Spinal cord (tissue), 9 donors: ENCODE measurements at regions not wholly inside any gene's neighbourhood (a gene's known extent, or its start where the extent isn't known, plus 50 kb on each side); places are given as distances from the start of the nearest gene placed in this dataset.

Experiments
- DNase-seq, 6 donors: peaks; one replicate each; pipeline versions ENCODE4 v3.0.0 to v3.0.0-alpha.2; 2013 to 2015; ENCODE audit warnings: low spot score in 6 of 6, low read depth in 4 of 6
- H3K27ac ChIP-seq: one replicate; pipeline ENCODE4 v1.5.1; 2013; ENCODE audit warnings: low read depth, low read length, control low read depth
- H3K27me3 ChIP-seq: one replicate; pipeline ENCODE4 v1.6.1; 2013; ENCODE audit warnings: low read length; ENCODE audit not compliant: control insufficient read depth, insufficient read depth
- H3K36me3 ChIP-seq: one replicate; pipeline ENCODE4 v1.6.1; 2013; ENCODE audit warnings: low read length; ENCODE audit not compliant: control insufficient read depth, insufficient read depth
- H3K4me1 ChIP-seq: one replicate; pipeline ENCODE4 v1.6.1; 2013; ENCODE audit warnings: low read length; ENCODE audit not compliant: control insufficient read depth, insufficient read depth
- H3K4me3 ChIP-seq: one replicate; pipeline ENCODE4 v1.5.1; 2013; ENCODE audit warnings: low read depth, low read length, control low read depth
- H3K9me3 ChIP-seq: one replicate; pipeline ENCODE4 v1.6.1; 2013; ENCODE audit warnings: low read length; ENCODE audit not compliant: control insufficient read depth, insufficient read depth
- WGBS: methylation state at CpG from one replicate; pipeline ENCODE4 v1.1.5; 2013; ENCODE audit warnings: missing lambda C conversion rate; ENCODE audit not compliant: insufficient coverage; 5-methylcytosine and 5-hydroxymethylcytosine counted together
- donor health status: healthy.

DNA sequence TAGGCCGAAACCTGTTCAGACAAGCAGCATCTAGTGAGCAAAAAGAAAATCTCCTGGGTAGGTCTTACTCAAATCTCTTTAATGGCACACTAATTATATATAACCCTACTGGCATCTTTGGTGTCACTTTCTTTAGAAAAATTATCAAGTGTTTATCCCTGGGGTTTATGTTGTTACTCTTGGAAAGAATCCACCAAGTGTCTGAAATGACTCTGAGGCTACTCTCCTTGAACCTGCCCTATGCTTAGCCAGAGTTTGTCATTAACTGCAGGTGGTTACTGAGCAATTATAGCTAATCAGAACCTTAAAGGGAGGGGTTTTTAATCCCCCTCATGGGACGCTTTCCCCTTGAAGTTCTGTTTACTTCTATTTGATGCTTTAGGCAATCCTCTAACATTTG lies 381.9 kb downstream of the PLK2 start:
- Histone ChIP-seq H3K9me3 (no peaks in the 10 kb centered on the region), H3K4me1 (peaks cover 2% of the 10 kb centered on the region), H3K4me3 (no peak overlapping the region), H3K36me3 (no peaks in the 10 kb centered on the region), H3K27me3 (no peaks in the 10 kb centered on the region), H3K27ac (no peak overlapping the region)
- DNase-seq, result peak in 2 of 6 donors; percentile 16 to 24
- no CpG with 5 or more reads among the region's 2 CpGs for WGBS

DNA sequence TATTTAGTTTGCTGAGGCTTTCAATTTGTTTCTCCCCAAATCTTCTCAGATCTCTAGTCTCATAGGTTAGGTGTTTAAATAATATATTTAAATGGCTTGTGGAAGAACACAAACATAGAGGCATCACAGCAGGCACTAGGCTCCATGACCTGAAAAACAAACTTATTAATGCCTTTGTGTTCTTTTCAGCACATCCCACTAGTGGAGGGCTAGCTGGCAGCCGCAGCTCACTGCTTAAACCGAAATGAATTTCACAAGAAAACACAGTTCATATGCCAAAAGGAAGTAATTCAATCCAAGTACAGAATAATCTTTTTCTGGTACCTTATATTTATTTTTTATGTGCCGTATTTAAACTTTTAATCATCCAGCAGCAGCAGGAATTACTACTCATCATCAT lies 382.5 kb downstream of the PLK2 start:
- no peaks in the 10 kb centered on the region for H3K9me3 ChIP-seq
- no peak overlapping the region for H3K4me3 ChIP-seq
- H3K4me1 ChIP-seq, result peaks cover 2% of the 10 kb centered on the region
- H3K27ac ChIP-seq, result no peak overlapping the region
- no peaks in the 10 kb centered on the region for H3K27me3 ChIP-seq
- H3K36me3 ChIP-seq, result no peaks in the 10 kb centered on the region
- DNase-seq, result peak in 1 of 6 donors; percentile 51
- no CpG with 5 or more reads among the region's 3 CpGs for WGBS

DNA sequence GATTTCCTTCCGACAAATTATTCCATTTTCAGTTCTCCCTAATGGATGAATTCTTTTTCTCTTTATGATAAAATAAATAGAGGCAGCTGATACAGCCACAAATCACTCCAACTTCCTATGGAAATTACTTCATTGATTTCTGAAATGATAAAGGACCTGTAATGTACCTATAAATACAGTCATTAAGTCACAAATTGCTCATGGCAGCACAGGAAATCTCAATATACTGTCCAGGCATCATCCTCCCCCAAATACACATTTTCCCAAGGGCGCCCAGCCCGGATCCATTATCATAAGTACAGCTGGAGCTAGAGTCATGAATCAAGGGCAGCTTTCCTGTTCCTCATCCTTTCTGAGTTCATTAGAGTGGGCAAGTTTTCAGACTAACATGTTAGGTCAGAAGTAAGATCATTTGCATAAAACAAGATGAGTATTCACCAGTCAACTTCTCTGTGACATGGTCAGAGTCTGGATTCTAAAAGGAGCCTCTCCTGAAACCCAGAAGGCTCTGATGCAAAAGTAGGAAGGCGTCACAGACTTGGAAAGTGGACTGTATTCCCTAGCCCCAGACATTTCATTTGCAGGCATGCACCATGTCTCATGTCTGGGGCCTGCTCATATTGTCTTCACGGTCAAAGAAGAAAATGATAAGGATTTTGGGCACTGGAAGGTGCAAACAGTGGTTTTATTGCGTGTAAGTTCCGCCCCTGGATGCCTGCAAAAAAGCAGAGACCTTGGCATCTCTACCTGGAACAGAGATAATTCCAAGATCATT lies 383.2 kb downstream of the PLK2 start:
- Histone ChIP-seq H3K27ac (no peak overlapping the region), H3K27me3 (no peaks in the 10 kb centered on the region), H3K36me3 (no peaks in the 10 kb centered on the region), H3K9me3 (no peaks in the 10 kb centered on the region), H3K4me3 (no peak overlapping the region), H3K4me1 (peaks cover 2% of the 10 kb centered on the region)
- peak in 1 of 6 donors; percentile 35 for DNase-seq
- 98% methylated on average over 4 of the region's 7 CpGs for WGBS

DNA sequence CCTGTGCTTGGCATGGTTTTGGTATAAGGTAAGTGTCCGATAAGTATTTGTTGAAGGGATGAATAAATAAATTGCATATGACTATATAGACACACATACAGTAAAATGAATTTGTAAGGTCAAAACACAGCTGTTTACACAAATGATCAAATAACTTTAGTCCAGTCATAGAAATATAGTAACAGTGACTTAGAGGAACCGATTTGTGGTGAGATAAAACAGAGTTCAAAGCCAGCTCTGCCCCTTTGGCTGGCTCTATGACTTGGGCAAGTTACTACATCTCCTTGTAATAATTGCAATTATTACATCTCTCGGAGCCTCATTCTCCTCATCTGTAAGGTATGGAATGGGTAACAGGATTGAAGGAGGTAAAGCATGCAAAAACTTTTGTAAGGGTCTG lies 384.0 kb downstream of the PLK2 start:
- DNase-seq, result no peak
- no peaks in the 10 kb centered on the region for H3K27me3 ChIP-seq
- H3K4me1 ChIP-seq, result peaks cover 2% of the 10 kb centered on the region
- H3K27ac ChIP-seq, result no peak overlapping the region
- H3K36me3 ChIP-seq, result no peaks in the 10 kb centered on the region
- H3K9me3 ChIP-seq, result no peaks in the 10 kb centered on the region
- no CpG with 5 or more reads among the region's 3 CpGs for WGBS
- no peak overlapping the region for H3K4me3 ChIP-seq

DNA sequence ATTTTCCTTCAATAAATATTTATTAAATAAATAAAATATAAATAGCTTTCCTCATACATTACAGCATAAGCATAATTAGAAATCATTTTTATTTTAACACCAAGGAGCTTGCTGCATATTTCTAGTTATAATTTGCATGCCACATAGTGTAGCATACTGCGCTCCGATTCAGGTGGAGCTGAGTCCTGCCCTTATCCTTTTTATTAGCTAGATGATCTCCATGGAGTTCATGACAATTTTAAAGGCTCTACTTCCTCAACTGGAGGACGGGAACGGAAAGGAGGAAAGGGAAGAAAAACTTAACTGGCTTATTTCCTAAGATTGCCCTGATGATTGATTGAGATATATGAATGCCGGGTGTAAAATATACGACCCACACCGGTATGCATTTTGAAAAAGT lies 385.2 kb downstream of the PLK2 start:
- WGBS, result no CpG with 5 or more reads among the region's 7 CpGs
- no peaks in the 10 kb centered on the region for H3K36me3 ChIP-seq
- H3K27me3 ChIP-seq, result no peaks in the 10 kb centered on the region
- no peaks in the 10 kb centered on the region for H3K9me3 ChIP-seq
- peaks cover 2% of the 10 kb centered on the region for H3K4me1 ChIP-seq
- H3K4me3 ChIP-seq, result no peak overlapping the region
- no peak overlapping the region for H3K27ac ChIP-seq
- no peak for DNase-seq

DNA sequence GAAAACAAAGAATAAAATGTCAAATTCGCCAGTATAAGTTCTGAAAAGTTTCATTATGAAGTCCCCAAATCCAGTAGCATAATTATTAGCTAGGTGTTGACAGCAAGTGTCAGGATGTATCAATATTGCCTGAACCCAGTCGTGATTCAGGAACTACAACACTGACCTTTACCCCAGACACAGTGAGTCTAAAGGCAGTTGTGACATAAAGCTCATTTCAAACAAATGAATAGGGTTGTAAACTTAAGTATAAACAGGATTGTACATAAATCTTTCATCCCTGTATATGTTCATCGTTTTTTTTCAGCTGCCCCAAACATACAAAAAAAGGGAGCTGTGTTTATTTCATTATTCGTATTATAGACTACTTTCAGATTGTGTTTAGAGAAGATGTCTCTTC lies 385.7 kb downstream of the PLK2 start:
- Histone ChIP-seq H3K9me3 (no peaks in the 10 kb centered on the region), H3K27me3 (no peaks in the 10 kb centered on the region), H3K36me3 (no peaks in the 10 kb centered on the region), H3K4me1 (peaks cover 2% of the 10 kb centered on the region), H3K27ac (no peak overlapping the region), H3K4me3 (no peak overlapping the region)
- WGBS, result no CpG with 5 or more reads among the region's 4 CpGs
- no peak for DNase-seq

DNA sequence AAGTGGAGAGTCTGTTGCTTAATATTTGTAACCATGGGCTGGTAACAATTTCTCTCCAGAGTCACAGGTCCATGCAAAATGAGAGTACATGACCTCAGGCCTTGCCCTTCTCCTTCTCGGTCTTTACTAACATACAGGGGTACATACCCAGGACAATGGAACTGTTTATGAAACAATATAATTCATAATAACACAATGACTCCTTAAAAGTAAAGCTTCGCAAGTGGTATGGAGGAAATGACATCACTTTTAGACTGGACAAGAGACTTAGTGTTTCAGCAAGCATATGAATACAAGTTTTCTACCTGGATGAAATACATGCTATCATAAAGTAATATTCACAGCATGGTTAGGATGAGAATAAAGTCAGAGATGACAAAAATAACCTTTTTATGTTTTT lies 386.6 kb downstream of the PLK2 start:
- no peak overlapping the region for H3K4me3 ChIP-seq
- no peaks in the 10 kb centered on the region for H3K27me3 ChIP-seq
- no peaks in the 10 kb centered on the region for H3K36me3 ChIP-seq
- no peak overlapping the region for H3K27ac ChIP-seq
- H3K9me3 ChIP-seq, result no peaks in the 10 kb centered on the region
- no peak for DNase-seq
- WGBS, result no CpG with 5 or more reads among the region's 2 CpGs
- peaks cover 2% of the 10 kb centered on the region for H3K4me1 ChIP-seq

DNA sequence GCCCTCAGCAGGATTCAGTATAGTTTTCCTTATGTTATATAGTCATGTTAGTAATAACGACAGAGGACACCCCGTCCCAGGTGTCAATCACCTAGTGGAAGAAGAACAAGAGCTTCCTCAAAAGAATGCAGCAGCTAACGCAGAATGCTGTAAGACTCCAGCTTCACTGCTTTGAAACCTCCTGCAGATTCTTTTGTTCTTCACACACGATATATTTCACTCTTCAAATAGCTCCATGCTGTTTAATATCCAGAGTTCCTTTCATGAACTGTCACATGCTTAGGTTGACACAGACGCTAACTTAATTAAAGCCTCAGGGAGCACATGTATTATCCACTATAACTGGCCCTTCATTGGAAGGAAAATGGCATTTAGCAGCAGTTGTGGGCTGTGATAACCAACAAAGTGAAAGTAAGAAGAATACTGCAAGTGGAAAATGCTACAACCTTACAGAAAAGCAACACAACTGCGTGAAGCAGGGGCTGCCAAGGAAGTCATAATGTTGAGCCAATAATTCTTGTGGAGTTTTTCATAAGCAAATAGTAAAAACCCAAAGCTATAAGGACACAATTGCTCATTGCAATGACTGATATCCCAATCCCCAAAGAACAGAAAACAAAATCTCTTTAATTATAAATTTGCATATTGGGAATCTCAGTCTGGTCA lies 387.5 kb downstream of the PLK2 start:
- no peaks in the 10 kb centered on the region for H3K36me3 ChIP-seq
- H3K27ac ChIP-seq, result peak overlapping the region; percentile 19
- no peaks in the 10 kb centered on the region for H3K27me3 ChIP-seq
- peak; percentile 12 to 91 (median 34) for DNase-seq
- no peak overlapping the region for H3K4me3 ChIP-seq
- H3K4me1 ChIP-seq, result peaks cover 1% of the 10 kb centered on the region
- no peaks in the 10 kb centered on the region for H3K9me3 ChIP-seq
- 7% methylated on average over 4 of the region's 6 CpGs for WGBS

DNA sequence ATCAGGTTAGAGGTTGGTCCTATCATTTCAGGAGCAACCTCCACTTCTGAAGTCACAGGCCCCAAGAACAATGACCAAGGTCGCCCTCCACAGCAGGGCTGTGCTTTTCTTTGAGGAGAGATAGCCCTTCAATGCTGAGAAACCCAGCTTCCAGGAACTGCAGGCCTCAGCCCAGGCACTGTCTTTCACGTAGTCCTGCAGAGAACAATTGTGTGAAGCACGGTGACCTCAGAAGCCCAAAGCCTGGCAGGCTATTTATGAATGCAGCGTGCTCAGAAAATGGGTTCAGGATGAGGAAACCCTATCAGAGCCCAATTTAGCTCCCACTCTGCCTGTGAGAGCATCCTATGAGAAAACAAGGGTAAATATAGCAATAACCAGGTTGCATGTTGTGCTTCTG lies 388.3 kb downstream of the PLK2 start:
- DNase-seq, result peak in 1 of 6 donors; percentile 32
- Histone ChIP-seq H3K4me3 (no peak overlapping the region), H3K9me3 (no peaks in the 10 kb centered on the region), H3K27me3 (no peaks in the 10 kb centered on the region), H3K36me3 (no peaks in the 10 kb centered on the region), H3K4me1 (no peaks in the 10 kb centered on the region), H3K27ac (no peak overlapping the region)
- WGBS, result 34% methylated on average over 4 of the region's 4 CpGs

DNA sequence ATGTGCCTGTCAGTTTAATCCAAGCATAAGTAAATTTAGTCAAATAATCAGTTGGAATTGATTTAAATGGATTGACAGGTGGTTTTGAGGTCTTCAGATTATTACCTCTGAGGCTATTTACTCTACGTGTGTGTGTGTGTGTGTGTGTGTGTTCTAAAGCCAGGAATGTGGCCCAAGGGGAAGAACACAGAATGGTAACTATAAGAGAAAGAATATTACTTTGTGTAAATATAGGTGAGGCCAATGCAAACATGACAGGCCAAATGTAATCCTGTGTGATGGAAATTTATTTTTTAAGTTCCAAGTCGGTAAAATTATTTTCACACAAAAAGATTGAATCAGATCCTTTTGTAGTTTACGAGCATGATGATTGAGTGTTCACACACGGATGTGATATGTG lies 390.0 kb downstream of the PLK2 start:
- DNase-seq, result no peak

More for the DNA sequence above, 390.0 kb downstream of the PLK2 start:
- H3K27ac ChIP-seq, result no peak overlapping the region
- WGBS, result 75% methylated on average over 1 of the region's 4 CpGs
- no peaks in the 10 kb centered on the region for H3K4me1 ChIP-seq
- no peaks in the 10 kb centered on the region for H3K9me3 ChIP-seq
- H3K27me3 ChIP-seq, result no peaks in the 10 kb centered on the region
- H3K36me3 ChIP-seq, result no peaks in the 10 kb centered on the region
- H3K4me3 ChIP-seq, result no peak overlapping the region
